Erythroblast (primary cell): ENCODE measurements at regions not wholly inside any gene's neighbourhood (a gene's known extent, or its start where the extent isn't known, plus 50 kb on each side); places are given as distances from the start of the nearest gene placed in this dataset.

Experiments used
- GATA1 ChIP-seq: IDR thresholded peaks from 2 replicates; pipeline ENCODE4 v1.6.1; 2011; ENCODE audit warnings: low read depth, mild to moderate bottlenecking, control low read depth, low read length, moderate library complexity
- POLR2A ChIP-seq: IDR thresholded peaks from 2 replicates; pipeline ENCODE4 v1.6.1; 2011; ENCODE audit warnings: mild to moderate bottlenecking, low read length

GRCh38 chr6:119960036-119960435 lies 610.5 kb upstream of the MAN1A1 start:
- TF ChIP-seq POLR2A: no peak
- TF ChIP-seq GATA1: no peak
